Stimulated activated CD8-positive, alpha-beta memory T cell treated with anti-CD3 and anti-CD28 coated beads, Interleukin-15, amount 100 ng/mL, for 4 hours (primary cell): ENCODE measurements at regions not wholly inside any gene's neighbourhood (a gene's known extent, or its start where the extent isn't known, plus 50 kb on each side); places are given as distances from the start of the nearest gene placed in this dataset.

Experiments
- DNase-seq, 2 donors: peaks; one replicate each; pipeline ENCODE4 v3.0.0-alpha.2; 2020; ENCODE audit warnings: low read depth in 2 of 2

DNA sequence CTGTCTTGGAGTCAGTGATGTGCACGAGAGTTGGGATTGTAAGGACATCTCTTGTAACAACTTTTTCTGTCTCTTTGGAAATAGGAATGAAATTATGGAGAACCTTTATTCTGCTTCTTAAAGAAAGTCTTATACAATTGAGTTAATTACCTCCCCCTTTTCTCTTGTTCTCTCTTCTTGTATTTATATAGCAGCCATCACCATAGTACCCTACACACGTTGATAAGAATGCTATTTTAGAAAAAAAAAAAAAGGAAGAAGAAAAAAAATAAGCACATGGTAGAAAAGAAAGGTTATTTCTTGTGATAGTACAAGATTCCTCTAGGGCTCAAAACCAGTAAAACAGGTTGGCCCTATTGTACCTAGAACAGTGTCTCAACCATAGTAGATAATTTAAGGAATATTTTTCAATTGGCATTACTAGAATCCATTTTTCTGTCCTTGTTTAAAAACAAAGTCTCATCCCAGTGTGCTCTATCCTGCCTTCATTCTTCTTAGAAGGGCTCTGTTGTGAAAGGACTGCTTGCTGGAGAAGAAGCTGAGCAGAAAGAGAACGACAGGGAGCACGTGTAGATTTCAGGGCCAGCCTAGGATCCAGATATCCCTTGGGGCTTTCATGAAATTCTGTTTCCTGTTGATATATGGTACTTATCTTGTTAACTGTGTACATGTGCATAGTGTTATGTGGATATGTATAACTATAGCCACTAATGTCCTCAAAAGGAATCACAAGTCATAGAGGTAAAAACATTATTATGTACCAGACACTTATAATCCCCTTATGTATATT is 392.3 kb upstream of the MEF2C start:
- DNase-seq: no peak

DNA sequence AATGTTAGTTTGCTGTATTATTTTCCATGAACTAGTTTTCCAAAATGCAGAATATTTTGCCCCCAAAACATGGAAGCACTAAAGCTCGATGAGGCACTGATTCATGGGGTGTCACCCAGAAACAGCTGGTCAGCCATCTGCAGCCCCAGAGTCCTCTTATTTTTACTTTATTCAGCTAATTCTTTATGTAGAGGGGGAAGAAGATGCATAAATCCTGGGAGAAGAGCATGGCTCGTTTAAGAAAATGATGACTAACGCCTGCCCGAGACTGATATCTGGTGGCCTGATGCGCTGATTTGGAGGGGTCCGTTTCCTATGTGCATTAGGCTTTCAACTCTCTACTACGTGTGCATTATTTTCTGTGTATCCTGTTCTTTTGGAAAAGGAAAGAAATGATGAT is 390.3 kb upstream of the MEF2C start:
- no peak for DNase-seq

DNA sequence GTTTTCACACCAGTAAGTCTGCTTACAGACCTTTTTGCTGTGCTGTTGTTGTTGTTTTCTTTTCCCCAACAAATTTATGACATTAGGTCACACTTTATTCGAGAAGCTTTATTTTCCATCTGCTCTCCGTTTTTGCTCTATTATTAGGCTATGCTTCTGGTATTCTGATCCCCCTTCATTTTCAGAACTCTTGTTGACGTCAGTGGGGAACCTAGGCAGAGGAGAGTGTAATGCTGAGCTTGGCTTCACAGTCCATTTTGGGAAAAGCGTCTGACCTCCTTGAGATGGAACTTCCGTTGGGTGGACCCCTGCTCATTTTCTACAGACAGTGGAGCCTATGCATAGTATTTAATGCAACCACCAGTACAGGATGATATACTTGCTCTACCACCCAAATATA is 387.9 kb upstream of the MEF2C start:
- DNase-seq: no peak

DNA sequence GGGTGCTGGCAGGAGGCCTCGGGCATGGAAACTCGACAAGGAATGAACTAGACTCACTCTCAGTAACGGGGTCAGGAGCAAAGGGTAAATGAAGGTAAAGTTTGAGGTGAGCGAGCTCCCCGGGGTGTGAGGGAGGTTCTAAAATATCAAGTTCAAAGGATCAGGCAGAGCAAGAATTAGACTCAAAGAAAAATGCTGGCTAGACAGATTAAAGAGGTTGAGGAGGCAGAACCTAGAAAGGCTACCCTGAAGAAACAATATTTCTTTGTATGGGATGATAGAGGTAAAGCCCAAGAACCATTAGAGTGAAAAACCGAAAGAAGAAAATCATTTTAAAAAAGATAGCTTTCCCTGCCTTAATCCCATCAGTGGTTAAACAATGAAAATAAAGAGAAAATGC is 386.7 kb upstream of the MEF2C start:
- no peak for DNase-seq

DNA sequence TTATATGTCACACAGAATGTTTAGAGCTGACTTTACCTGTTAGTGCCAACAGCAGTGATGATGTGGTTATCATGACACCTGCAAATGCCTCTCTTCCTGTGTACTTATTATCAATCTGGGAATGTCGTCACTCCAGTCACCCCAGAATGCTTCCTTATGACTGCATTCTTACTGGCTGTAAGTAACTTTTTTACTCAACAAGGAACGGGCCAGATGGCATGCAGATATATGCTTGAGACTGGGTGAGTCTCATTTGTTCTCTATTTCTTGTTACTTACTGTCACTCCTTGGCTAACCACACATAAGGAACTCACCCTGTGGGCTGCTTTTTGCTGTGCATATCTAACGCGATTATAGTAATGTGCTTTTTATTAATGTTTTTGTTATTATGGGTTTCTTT is 385.5 kb upstream of the MEF2C start:
- DNase-seq: no peak

DNA sequence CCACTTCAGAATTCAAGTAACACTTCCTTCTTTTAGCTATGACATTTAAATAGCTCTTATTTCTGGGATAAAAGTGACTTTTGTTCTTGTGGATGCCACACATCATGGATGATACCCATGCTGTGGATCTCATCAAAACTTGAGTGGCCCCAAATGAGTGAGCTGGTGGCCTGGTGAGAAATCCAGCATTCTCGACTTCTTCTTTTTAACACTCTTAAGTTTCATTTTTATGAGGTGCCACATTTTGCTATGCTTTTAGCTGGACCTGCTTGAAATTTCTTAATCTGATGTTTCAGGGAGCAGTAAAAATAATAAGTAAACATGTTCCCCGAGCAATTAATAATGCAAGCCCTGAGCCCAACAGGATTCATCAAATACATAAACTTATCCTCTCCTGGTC is 384.8 kb upstream of the MEF2C start:
- DNase-seq: no peak

DNA sequence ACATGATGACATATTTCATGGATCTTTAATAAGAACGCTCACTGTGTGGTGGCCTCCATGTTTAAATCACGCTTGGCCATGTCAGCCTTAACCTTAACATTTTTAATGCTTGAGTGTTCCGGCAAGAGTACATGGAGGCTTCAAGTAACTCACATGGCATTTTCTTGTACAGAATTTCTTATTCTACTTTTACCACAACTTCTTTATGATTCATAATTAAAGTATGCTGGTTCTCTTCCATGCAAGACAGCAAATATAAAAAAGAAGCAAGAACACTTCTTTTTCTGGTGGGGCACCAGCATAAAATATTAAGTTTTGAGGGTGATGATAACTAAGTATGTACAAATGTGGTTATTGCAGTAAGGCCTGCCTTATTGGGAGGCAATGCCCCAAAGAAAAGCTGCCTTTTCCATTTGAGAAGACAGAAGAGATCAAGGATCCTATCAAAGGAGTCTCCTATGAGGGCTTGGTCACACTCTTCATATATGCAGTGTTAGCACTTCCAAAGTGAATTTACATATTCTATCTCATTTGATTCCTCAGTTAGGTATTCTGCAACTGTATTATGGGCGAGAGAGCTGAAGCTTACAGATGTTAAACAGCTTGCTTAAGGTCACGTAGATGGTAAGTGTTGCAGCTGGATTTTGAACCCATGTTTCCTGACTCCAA is 382.7 kb upstream of the MEF2C start:
- DNase-seq: no peak

DNA sequence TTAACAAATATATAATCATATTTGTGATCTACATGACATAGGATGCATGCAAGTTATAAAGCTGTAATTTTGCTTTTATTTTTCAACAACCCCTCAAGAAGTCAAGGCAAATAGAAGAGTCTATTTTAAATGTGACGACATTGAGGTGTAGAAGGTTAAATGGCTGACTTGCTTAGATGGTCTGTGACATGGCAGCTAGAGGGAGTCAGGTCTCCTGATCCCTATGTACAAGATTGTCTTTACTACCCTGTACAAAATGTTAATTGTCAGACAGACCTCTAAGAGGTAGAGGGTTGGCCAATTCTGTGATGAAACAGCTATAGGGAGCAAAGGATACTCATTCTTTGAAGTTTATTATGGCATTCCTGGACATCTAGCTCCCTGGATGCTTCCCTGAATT is 380.9 kb upstream of the MEF2C start:
- no peak for DNase-seq

DNA sequence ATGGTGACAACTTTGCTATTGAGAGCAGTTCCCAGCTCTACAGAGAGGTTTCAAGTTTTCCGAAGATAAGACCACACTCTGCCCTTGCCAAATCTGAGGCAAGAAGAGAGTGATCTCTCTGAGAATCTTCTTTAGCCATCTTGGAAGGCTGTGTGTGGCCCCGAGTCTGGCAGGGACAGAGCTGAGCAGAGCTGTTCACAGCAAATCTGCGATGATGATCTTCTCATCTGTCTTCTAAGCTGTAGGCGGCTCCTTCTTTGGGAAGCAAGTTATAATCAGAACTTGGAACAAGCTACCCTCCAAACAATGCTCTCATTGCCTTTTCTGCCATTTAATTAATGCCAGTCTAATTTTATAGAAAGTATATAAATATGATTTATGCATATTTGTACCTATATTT is 379.0 kb upstream of the MEF2C start:
- DNase-seq: no peak

DNA sequence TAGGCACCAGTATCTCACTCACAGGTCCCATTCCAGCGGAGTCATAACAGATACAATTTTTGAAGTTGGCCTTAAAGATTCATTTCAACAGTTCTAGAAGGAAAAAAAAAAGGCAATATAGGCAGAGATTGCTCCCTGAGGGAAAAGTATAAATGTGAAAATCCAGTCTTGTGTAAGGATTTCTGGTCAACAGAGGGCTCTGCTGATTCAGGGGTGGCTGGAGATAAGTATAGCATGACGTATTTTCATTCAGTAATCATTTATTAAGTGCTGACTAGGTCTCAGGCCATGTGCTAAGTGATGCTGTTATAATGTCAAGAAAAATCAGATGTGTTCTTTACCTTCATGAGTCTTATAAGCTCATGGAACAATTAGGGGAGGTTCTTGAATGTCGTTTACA is 377.3 kb upstream of the MEF2C start:
- no peak for DNase-seq

DNA sequence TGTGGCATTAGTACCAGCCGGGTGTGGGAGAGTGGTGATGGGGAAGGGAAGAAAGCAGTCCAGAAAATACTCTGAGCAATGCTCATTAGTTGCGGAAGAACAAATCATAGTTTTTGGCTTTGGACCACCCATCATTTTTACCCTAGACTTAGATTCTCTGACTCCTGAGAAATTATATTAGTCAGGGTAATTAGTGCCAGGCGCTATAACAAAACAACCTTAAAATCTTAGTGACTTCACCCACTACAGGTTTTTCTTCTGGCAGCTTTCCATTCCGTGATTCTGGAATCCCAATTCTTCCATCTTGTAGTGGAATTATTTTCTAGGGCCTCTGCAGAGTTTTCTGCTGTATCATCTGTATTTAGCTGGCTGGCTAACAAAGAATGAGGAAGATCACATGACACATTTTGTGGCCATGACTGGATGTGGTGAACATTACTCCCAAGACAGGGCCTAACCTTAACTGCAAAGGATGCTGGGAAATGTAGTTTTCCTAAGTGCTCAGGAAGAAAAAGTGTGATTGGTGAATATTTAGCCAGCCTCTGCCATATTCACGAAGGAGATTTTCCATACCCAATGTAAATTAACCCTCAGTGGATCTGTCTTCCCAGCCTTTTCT is 373.0 kb upstream of the MEF2C start:
- DNase-seq: no peak

DNA sequence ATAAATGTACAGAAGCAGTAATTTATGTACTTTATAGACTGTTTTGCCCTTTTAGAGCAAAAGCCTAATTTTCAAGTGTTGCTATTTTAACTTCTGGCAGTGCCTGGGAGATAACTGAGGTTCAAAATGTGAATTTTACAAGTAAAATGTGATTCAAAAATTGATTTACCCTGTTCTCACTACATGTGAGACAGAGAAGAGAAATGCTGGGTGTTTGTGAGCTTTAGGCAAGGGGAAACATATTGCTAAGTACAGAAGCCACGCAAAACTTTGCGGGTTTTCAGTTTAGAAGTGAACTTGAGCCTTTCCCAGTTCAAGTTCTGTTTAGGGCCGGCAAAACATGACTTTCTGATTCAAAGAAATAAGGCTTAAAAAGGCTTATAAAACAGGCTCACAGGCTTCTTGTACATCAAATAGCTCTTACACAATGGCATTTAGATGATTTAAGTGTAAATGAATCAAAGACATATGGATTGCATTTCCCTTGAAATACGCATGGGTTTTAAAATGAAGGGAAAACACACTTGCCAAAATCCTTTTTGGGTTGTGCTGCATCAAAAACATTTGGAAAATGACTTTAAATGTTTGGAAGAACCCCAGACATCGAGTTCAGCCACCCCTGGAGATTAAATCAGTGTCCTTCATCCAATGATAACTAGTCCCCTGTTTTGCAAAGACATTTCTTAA is 370.8 kb upstream of the MEF2C start:
- DNase-seq: no peak

DNA sequence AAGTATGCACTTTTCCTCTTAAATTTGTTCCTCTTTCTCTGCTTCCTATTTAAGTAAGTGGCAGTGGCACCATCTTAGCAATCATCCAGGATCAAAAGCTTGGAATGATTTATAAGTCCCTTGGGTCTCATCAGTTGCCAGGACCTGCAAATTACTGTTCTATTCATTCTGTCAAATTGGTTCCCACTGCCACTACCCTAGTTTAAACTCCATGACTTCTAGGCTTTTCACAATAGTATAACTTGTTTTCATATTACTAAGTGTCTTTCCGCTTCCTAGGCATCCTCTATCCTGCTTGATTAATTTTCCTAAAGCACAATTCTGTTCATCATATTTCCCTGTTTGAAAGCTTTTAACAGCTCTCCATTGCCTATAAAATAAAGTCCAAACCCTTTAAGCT is 363.9 kb upstream of the MEF2C start:
- no peak for DNase-seq

DNA sequence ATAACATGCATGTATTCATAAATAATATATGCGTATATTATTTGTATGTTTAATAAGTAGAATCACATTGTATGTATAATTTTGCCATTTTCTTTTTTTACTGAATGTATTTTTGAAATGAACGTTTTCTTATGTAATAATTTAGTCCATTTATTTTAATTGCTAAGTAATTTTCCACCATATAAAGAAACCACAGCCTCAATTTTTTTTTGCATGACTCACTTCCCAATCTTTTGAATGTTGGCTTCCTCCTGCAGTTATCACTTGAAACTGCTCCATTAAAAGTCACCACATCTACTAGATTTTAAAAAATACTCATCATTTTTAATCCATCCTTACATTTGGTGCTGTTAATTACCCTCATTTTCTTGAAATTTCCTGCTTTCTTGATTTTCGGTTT is 363.3 kb upstream of the MEF2C start:
- no peak for DNase-seq

DNA sequence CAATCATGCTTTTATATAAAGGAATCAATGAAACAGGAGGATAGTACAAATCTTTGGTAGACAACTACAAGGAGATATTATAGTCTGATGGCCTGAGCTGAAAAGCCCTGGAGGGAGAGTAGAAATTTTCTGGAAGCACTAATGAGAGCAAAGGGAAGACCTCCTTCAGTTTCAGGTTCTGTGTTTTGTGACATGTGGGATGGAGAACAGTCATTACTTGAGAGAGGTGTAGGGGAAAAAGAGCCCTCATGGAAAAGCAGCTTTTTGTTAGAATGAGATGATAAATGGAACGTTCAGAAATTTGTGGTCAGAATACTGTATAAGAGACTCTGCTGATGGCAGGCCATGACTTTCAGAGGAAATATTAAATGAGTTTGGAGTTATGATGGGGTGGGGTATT is 360.6 kb upstream of the MEF2C start:
- DNase-seq: no peak

DNA sequence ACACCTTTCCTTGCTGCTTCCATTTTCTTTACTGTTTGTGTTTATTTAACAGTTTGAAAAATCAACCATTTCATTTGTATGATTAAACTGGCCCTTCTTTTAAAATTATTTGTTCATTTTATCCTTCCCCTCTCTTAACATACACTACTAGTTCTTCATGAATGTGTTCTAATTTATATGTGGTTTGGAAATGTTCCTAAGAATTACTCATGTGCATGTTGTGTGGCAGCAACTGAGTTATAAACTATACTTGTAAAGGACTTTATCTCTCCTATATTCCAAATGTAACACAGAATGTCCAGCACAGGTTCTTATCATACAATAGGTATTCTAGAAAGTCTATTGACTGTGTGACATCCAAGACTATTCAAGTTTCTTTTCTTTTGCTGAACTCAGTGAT is 358.2 kb upstream of the MEF2C start:
- no peak for DNase-seq

DNA sequence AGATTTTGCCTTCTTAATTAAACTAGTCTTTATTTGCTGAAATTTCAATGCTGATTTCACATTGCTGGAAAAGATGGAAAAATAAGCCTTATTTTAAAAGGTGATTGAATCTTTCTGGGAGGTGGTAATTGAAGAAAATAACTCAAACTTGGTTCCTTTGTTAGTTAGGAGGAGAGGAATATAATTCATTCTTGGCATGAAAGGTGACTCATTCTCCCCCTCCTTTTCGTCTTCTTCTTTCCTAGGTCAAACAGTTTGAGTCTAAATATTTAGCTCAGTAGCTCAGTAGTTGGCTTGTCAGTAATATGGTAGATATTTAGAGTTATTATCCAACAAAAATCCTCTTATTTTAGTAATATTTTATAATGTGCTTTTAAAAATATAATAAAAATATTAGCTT is 353.9 kb upstream of the MEF2C start:
- no peak for DNase-seq

DNA sequence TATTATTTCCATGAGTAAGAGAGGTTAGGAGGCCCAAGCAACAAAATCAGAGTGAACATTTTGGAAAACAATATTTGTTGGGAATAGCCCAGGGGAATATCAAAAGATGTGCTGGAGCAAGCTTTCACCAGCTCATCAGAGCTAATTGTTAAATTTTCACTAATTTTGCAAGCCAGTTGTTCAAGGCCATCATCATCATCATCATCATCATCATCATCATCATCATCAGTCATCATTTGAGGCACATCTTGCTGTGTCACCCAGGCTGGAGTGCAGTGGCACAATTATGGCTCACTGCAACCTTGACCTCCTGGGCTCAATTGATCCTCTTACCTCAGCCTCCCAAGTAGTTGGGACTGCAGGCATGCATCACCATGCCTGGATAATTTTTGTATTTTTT is 350.5 kb upstream of the MEF2C start:
- no peak for DNase-seq

DNA sequence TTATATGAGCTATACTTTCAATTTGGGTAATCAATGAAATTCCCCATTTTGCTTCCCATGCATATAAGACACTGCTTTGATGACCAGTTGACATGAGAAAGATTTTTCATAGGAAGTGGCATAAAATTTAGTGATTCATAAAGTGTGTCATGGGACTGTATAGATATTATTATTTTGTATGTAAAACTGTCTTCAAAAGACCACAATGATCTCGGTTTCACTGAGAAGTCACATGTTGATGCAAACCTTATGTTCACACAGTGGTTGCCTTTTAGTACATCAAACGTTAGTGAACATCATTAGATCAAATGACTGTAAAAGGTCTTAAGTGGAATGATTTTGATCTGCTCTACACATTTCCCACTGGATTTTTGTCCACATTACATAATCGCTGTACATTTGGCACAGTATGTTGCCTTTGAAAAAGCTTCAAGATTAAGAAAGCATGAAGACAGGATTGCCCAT is 349.2 kb upstream of the MEF2C start:
- DNase-seq: no peak

DNA sequence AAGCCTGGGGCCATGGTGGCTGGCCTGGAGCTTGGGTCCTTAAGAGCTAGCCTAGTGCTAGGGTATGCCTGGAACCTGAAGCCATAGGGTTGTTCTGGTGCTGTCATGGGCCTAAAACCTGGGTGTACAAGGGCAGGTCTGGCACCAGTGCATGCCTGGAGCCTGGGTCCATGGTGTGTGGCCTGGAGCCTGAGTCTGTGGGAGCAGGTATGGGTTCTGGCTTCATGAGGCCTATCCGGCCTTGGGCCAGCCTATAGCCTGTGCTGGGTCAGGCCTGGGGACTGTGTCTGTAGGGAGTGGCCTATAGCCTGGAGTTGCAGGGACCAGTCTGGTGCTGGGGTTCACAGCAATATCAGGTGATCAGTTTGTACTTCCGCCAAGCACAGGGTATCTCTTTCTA is 347.2 kb upstream of the MEF2C start:
- no peak for DNase-seq

DNA sequence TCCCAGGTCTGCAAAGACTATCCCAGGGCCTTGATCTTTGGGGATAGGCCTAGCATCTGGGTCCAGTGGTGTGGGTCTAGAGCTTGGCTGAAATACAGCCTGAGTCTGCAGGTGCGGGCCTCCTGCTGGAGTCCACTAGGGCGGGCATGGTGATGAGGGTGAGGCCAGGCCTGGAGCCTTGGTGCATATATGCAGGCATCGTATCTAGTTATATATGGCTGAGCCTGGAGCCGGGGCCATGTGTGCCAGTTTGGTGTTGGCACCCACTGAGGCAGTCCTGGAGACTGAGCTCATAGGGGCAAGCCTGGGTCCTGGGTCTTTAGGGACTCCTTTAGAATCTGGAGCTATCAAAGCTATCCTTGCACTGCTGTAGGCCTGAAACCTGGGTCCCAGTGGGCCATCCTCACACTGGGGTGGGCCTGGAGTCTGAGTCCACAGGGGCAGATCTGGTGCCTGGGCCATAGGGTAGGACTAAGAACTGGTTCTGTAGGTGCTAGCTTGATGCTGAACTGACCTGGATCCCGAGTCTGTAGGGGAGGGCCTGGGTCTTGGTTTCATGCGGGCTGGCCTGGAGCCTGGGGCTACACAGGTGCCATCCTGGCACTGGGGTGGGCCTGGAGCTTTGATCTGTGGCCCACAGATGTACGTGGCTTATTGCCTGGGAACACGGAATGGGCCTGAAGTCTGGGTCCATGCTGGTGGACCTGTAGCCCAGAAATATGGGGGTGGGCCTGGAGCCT is 346.5 kb upstream of the MEF2C start:
- no peak for DNase-seq

DNA sequence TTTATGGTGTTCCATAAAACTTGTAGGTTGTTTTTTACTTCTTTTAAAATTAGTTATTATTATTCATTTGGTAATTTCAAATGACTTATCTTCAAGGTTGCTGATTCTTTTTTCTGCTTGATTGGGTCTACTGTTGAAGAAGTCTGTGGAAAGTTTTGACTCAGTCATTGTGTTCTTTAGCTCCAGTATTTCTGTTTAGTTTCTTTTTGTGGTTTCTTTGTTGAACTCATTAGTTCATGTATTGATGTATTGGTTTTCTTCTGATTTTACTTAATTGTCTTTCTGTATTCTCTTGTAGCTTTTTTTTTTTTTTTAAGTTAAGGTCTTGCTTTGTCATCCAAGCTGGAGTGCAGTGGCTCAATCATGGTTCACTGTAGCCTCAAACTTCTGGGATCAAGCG is 345.4 kb upstream of the MEF2C start:
- no peak for DNase-seq
